Mesothelial cell of epicardium (in vitro differentiated cells): ENCODE measurements at regions not wholly inside any gene's neighbourhood (a gene's known extent, or its start where the extent isn't known, plus 50 kb on each side); places are given as distances from the start of the nearest gene placed in this dataset.

Experiments used
- DNase-seq, 2 experiments: peaks; one replicate each; pipeline ENCODE4 v3.0.0; 2021; ENCODE audit warnings: low spot score in 2 of 2; ENCODE audit not compliant: unreplicated experiment in 2 of 2
- H3K27ac Mint-ChIP-seq: 2 replicates; pipeline ENCODE4 v1.8.0; 2021; ENCODE audit warnings: mixed read lengths
- H3K27me3 Mint-ChIP-seq: 2 replicates; pipeline ENCODE4 v1.8.0; 2021; ENCODE audit warnings: low read depth, mixed read lengths
- H3K36me3 Mint-ChIP-seq: 2 replicates; pipeline ENCODE4 v1.8.0; 2021; ENCODE audit warnings: mixed read lengths
- H3K4me1 Mint-ChIP-seq: 2 replicates; pipeline ENCODE4 v1.8.0; 2021; ENCODE audit warnings: mixed read lengths
- H3K4me3 Mint-ChIP-seq: 2 replicates; pipeline ENCODE4 v1.8.0; 2021; ENCODE audit warnings: mild to moderate bottlenecking, moderate library complexity, mixed read lengths
- H3K9me3 Mint-ChIP-seq: 2 replicates; pipeline ENCODE4 v1.8.0; 2021; ENCODE audit warnings: mixed read lengths
- CTCF ChIP-seq: fragments of 200-600 bp; sonication (generic); IDR thresholded peaks from one replicate; pipeline ENCODE4 v1.5.0; 2021; ENCODE audit warnings: antibody characterized with exemption; ENCODE audit not compliant: unreplicated experiment

DNA sequence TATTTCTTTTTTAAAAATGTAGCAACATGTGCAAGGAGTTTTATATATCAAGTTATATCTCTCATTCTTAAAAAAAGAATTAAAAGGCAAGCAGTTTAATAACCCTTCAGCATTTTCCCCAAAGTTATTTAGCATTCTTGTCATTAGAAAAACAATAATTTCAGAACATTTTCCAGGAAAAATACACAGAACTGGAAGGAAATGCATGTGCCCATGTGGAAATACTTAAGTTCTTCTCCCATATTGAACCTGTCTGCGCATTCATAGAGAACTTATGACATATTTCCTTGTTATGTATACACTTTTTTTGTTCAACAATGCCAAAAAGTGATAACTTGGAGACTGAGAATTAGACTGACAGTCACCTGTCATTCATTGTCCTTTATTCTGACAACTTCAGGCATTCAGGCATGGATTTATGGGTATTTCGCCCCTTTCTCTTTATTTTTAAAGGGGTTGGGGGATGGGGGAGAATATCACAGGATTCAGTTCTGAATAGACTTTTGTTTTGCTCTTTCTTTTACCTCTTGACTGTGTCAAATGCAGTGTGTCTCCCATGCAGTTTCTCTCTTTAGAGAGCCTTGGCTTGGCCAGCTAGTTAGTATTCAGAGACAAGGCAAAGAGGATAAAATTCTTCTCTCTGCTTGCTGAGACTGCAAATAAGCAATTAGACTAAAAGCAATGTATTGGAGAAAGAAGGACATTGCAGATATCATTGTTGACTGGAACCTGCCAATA lies 701.0 kb downstream of the NR2F1-AS1 start:
- Mint-ChIP-seq H3K4me1 (peaks cover 19% of the 10 kb centered on the region), H3K9me3 (peaks cover 15% of the 10 kb centered on the region), H3K36me3 (peaks cover 7% of the 10 kb centered on the region), H3K4me3 (no peak overlapping the region), H3K27ac (no peak overlapping the region), H3K27me3 (no peaks in the 10 kb centered on the region)
- no peak for TF ChIP-seq CTCF
- no peak for DNase-seq

DNA sequence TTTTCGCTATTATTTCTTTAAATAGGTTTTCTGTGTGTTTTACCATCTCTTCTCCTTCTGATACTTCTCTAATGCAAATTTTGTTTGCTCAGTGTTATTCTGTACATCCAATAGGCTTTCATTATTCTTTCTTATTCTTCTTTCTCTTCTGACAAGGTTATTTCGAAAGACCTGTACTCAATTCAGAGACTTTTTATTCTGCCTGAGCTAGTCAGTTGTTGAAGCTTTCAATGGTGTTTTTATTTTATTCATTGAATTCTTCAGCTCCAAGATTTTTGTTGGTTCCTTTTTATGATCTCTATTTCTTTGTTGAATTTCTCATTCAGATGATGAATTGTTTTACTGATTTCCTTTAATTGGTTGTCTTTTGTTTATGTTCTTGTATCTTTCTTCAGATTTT lies 706.2 kb downstream of the NR2F1-AS1 start:
- no peaks in the 10 kb centered on the region for H3K4me1 Mint-ChIP-seq
- H3K4me3 Mint-ChIP-seq = no peak overlapping the region
- H3K27me3 Mint-ChIP-seq = no peaks in the 10 kb centered on the region
- no peak overlapping the region for H3K27ac Mint-ChIP-seq
- H3K9me3 Mint-ChIP-seq = peaks cover 57% of the 10 kb centered on the region
- no peak for TF ChIP-seq CTCF
- DNase-seq = no peak
- peaks cover 7% of the 10 kb centered on the region for H3K36me3 Mint-ChIP-seq

- Mint-ChIP-seq H3K36me3 (no peaks in the 10 kb centered on the region), H3K27ac (no peak overlapping the region), H3K9me3 (peaks cover 34% of the 10 kb centered on the region), H3K4me3 (no peak overlapping the region), H3K27me3 (no peaks in the 10 kb centered on the region), H3K4me1 (no peaks in the 10 kb centered on the region)
- TF ChIP-seq CTCF = no peak
- no peak for DNase-seq
These were observed 712.6 kb downstream of the NR2F1-AS1 start for GRCh38 chr5:92868442-92868841.

DNA sequence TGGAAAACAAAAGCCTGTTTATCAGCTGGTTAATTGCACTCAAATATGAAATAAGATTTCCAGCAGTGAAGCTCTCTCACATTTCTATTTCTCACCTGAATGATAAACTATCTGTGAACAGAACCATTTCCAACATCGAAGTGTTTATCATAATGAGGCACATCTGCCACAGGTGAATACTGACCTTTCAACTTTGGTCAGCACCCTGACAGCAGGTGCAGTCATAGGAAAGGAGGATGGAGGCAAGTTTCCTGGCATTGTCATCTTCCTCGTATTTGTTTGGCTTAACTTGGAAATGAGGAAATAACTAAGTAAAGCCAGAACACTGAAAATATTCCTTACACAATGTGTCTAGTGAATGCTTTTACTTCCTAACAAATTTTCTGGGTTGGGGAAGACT lies 716.4 kb downstream of the NR2F1-AS1 start:
- no peak overlapping the region for H3K4me3 Mint-ChIP-seq
- DNase-seq = no peak
- no peaks in the 10 kb centered on the region for H3K36me3 Mint-ChIP-seq
- H3K4me1 Mint-ChIP-seq = peaks cover 6% of the 10 kb centered on the region
- H3K27ac Mint-ChIP-seq = no peak overlapping the region
- peaks cover 2% of the 10 kb centered on the region for H3K9me3 Mint-ChIP-seq
- H3K27me3 Mint-ChIP-seq = no peaks in the 10 kb centered on the region
- TF ChIP-seq CTCF = no peak

GRCh38 chr5:92863666-92864065 lies 717.4 kb downstream of the NR2F1-AS1 start:
- H3K36me3 Mint-ChIP-seq = no peaks in the 10 kb centered on the region
- no peak for TF ChIP-seq CTCF
- H3K4me3 Mint-ChIP-seq = no peak overlapping the region
- H3K9me3 Mint-ChIP-seq = no peaks in the 10 kb centered on the region
- DNase-seq = no peak
- H3K27me3 Mint-ChIP-seq = no peaks in the 10 kb centered on the region
- no peak overlapping the region for H3K27ac Mint-ChIP-seq
- H3K4me1 Mint-ChIP-seq = peaks cover 6% of the 10 kb centered on the region
